ENCODE measurements at regions not wholly inside any gene's neighbourhood (a gene's known extent, or its start where the extent isn't known, plus 50 kb on each side); places are given as distances from the start of the nearest gene placed in this dataset.

DNA sequence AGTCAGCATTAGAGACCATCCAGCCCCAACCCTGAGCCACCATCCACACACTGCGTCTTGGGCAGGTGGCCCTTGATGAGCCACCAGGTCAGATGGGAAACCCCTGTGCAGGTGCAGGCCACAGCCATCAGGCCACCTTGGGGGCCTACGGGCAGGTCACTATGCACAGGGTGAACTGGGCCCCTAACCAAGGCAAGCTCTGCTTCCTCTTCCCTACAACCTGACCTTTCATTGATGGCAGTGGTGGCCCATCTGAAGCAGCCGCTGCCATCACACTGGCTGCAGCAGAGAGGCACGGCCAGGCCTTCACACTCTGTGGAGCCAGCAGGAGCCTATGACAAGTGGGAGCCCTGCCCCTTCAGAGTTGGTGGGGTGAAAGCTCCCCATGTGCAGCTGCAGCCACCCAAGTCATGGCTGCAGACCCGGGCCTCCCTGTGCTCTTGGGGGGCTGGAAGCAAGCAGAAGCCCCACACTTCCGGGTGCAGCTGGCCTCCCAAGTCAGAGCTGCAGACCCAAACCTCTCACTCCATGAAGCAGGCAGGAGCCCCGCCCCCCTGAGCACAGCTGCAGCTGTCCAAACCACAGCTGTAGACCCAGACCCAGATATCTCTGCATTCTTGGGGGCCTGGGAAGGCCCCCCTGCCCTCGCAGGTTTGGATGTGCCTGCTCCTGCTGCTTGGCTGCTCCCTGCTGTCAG, 681.5 kb downstream of the MATN1 start:
- DNase-seq = no peak

- no peak for DNase-seq
These were observed 683.0 kb downstream of the MATN1 start for GRCh38 chr1:30040081-30041019.

- no peak for DNase-seq
These were observed 683.9 kb downstream of the MATN1 start for GRCh38 chr1:30039354-30040080.

GRCh38 chr1:30038134-30039025, 685.0 kb downstream of the MATN1 start:
- DNase-seq = no peak

- DNase-seq = no peak
These were observed 685.9 kb downstream of the MATN1 start for GRCh38 chr1:30037251-30038118.

DNA sequence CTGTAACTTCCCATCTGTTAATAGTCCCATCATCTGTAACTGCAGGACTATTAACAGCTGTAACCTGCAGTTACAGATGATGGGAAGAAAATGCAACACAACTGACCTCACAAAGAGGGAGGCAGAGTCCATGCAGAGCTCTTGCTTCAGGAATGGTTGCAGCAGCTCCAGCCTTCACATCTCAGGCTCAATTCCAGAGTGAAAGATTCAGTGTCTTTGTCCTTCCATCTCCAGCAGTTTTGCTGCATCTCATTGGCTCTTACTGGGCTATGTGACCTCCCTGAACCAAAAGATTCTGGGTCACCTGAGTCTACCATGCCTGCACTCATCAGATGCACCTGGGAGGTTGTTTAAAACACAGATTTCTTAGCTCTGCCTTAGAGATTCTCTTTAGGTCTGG, 686.7 kb downstream of the MATN1 start:
- no peak for DNase-seq

GRCh38 chr1:30036229-30036547, 687.2 kb downstream of the MATN1 start:
- no peak for DNase-seq

GRCh38 chr1:30035522-30036228, 687.7 kb downstream of the MATN1 start:
- no peak for DNase-seq

DNA sequence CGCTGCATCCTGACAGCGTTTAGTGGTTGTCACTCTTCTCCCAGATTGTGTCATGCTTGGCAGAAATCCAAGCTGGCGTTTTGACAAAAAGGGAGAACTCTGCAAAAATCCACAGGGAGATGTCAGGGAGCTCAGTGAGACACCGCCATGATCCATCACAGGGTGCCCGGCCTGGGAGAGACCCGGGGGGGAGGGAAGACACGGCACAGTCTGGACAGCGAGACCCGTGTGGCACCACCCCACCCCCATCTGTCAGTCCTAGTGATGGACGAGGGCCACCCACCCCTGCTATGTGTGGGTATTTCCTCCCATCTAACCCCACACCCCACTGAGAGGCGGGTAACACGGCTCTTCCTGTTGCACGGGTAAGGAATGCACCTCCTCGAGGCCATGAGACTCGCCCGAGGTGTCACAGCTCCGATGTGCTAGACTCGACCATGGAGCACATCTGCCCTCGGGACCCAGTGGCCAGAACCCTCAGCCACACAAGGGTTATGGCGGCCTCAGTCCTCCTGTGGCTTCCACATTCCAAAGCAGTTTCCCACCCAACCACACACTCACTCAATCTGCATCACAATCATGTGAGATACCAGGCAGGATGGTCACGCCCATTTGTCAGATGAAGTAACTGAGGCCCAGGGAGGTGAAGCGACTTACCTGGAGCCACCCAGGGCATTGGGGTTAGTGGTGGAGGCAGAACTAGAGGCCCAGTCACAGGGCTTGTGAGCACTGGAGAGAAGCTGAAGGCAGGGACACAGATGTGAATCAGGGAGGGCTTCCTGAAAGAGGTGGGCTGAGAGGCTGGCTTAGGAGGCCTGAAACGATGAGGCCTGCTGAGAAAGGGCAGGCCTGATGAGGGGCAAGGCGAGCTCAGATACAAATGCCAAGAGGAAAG, 688.5 kb downstream of the MATN1 start:
- DNase-seq = peak; percentile 48

- no peak for DNase-seq
These were observed 689.2 kb downstream of the MATN1 start for GRCh38 chr1:30034105-30034626.

DNA sequence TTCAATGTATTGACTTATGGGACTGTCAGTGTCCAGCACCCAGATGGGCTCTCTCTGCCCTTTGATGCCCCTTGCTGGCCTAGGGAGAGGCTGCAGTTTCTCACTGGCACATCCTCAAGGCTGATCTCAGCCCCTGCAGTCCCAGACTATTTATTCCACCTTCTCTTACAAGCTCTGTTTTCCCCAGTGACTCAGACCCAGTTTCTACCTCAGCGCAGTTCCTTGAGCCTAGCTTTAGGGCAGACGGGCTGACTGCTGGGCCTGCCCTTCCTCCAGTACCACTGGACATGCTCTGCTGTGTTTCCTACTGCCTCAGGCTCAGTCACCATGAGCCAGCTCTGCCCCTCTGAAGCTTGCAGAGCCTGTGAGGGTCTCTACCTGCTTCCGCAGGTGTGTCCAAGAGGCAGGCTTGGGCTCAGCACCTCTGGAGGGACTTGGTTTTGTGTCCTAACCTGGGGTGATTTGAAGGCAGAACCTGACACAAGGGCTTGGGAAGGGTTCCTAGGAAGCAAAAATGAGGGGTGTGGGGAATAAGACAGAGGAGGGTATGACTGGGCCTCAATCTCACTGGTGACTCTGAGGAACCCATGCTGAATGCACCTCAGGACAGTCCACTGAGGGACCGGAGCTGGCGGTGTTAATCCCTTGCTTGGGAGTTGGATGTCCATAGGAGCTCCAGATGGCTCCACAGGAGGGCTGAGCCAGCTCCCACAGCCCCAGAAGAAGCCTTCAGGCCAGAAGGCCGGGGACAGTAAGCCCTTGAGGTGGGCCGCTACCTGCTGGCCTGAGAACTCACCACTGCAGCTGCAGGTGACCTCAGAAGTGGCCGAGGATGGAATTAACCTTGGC, 689.9 kb downstream of the MATN1 start:
- DNase-seq = no peak

DNA sequence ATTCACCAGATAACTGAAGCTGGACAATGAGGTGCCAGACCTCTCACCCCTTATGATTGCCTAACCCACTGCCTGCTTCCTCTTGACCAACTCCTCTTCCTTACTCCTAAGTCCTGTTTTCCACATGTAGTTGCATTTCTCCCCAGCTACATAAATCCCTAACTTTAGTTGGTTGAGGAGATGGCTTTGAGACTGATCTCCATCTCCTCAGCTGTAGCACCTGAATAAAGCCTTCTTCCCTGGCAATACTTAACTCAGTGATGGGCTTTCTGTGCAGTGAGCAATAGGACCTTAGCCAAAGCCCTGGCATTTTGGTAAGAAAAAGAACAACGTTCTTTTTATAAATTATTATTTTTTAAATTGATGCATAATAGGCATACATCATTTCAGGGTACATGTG, 691.1 kb downstream of the MATN1 start:
- no peak for DNase-seq

GRCh38 chr1:30029677-30030076, 693.7 kb downstream of the MATN1 start:
- DNase-seq = no peak

DNA sequence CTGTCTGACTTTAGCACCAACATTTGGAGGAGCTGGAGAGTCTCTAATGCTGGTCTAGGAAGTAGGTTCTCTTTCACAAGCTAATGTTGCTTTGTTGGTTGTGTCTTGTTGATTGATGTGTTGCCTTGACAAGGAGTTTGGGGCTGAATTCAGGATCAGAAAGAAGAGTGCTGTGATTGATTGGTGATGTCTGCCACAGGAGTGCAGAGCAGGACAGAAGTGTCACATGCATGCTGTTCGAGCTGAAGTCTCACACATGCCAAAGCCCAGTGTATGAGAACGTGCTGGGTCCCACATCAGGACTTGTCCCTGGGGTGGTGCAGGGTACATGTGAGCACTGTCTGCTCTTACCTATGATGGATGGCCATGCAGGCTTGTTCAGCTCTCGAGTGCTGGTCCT, 694.4 kb downstream of the MATN1 start:
- no peak for DNase-seq

GRCh38 chr1:30028283-30028682, 695.1 kb downstream of the MATN1 start:
- no peak for DNase-seq

DNA sequence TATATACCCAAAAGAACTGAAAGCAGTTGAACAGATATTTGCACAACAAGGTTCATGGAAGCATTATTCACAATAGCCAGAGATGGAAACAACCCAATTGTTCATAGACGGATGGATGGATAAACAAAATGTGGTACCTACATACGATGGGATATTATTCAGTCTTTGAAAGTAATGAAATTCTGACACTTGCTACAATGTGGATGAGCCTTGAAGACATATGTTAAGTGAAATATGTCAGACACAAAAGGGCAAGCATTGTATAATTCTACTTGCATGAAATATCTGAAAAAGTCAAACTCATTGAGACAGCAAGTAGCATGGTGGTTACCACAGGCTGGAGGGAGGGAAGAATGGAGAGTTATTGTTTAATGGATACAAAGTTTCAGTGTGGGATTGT, 696.1 kb downstream of the MATN1 start:
- no peak for DNase-seq

DNA sequence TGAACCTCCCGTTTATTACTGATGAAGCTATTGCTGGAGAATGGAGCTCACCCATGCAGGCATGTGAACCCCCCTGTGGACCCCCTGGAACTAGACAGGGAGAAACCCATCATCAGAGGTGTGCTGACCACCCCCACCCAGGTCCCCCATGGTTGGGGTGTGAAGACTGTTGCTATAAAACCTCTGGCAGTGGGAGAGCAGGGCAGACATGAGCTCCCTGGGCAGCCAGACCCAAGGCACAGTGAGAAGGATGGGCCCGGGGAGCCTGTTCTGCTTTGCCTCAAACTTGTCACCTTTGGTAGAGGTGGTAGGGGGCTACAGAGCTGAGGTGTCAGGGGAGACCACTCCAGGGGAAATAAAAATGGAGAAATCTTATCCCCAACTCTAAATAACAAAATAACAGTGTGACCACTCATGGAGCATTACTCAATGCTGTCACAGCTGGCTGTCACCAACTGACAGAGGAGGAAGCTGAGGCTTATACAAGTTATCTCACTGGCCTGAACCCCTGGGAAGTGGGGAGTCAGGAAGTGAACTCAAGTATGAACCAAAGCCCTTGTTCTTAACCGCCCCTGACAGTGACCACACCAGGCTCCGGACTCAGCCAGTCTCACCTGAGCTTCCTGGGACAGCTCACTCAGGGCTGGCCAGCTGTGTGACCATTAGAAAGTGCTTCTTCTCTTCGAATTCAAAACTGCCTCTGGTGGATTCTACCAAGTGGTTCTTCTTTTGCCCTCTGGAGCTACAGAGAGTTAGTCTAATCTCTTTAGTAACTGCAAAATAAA, 698.8 kb downstream of the MATN1 start:
- DNase-seq = no peak
